ENCODE measurements at regions not wholly inside any gene's neighbourhood (a gene's known extent, or its start where the extent isn't known, plus 50 kb on each side); places are given as distances from the start of the nearest gene placed in this dataset.

DNA sequence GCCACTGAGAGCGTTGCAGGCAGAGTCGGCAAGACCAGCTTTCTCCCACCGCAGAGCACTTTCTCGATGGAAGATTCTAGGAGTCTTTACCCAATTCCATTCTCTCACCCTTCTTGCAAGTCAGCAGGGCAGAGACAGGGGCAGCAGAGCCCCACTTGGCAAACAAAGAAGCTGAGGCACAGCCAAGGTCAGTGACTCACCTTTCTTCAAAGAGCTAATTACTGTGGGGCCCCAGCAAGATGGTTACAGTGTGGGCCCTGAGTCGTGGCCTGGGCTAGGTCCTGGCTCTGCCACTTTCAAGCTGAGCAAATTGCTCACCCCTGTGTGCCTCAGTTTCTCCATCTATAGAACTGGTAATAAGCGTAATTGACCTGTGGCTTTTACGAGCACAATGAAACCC lies 277.0 kb downstream of the PREX1 start:
- no peak overlapping the region for H3K27ac ChIP-seq (ENCODE audit: low read length)
- H3K9me3 ChIP-seq (ENCODE audit: control insufficient read depth in 1 of 2, low read length in 2 of 2) = no peaks in the 10 kb centered on the region
- H3K36me3 ChIP-seq (ENCODE audit: control insufficient read depth in 1 of 2, insufficient read depth in 2 of 2, low read length in 2 of 2) = no peaks in the 10 kb centered on the region
- H3K4me3 ChIP-seq (ENCODE audit: low read depth in 1 of 2, low read length in 2 of 2) = no peak overlapping the region
- no peaks in the 10 kb centered on the region for H3K4me1 ChIP-seq (ENCODE audit: control insufficient read depth in 1 of 2, insufficient read depth in 2 of 2, low read length in 2 of 2)
- H3K27me3 ChIP-seq (ENCODE audit: low read depth, low read length) = no peaks in the 10 kb centered on the region

GRCh38 chr20:48547664-48548063 lies 280.1 kb downstream of the PREX1 start:
- H3K27me3 ChIP-seq (ENCODE audit: low read depth, low read length) = no peaks in the 10 kb centered on the region
- H3K9me3 ChIP-seq (ENCODE audit: control insufficient read depth in 1 of 2, low read length in 2 of 2) = no peaks in the 10 kb centered on the region
- H3K27ac ChIP-seq (ENCODE audit: low read length) = no peak overlapping the region
- H3K36me3 ChIP-seq (ENCODE audit: control insufficient read depth in 1 of 2, insufficient read depth in 2 of 2, low read length in 2 of 2) = no peaks in the 10 kb centered on the region
- H3K4me3 ChIP-seq (ENCODE audit: low read depth in 1 of 2, low read length in 2 of 2) = no peak overlapping the region
- no peaks in the 10 kb centered on the region for H3K4me1 ChIP-seq (ENCODE audit: control insufficient read depth in 1 of 2, insufficient read depth in 2 of 2, low read length in 2 of 2)

DNA sequence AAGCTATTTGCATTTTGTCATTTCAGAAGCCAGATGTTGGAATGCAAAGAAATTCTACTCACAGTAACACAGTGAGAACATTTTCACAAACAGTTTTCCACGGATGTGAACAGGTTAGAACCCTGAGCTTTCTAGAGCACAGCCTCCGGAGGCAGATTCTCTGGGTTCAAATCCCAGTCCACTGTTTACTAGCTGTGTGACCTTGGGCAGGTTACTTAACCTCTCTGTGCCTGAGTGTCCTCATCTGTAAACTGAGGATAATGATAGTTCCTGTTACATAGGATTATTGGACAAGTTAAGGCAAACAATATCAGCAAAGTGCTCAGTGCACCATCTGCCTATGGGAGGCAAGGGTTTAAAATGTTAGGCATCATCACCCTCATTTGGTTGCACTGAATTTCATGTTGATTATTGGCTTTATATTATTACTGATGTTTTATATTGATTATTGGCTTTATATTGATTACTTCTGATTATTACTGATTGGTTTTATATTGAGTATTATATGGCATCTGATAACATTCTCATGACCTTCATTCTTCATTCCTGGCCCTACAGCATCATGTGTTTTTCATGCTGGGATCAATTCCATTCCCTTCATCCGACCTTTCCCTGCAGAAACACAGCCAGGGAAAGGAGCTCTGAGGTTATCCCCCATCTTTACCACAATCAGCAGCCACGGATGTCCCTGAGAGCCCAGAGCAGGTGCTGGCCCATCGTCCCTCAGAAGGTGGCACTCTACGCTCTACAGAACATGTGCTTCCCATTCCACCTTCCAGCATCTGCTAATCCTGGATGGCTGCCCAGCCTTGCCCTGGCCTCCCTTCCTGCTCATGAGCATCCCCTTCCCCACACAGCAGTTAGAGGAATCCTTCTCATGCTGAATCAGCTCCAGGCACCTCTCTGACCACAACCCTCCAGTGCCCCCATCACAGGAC lies 283.1 kb downstream of the PREX1 start:
- H3K27me3 ChIP-seq (ENCODE audit: low read depth, low read length) = peaks cover 6% of the 10 kb centered on the region
- H3K4me3 ChIP-seq (ENCODE audit: low read depth in 1 of 2, low read length in 2 of 2) = no peak overlapping the region
- H3K4me1 ChIP-seq (ENCODE audit: control insufficient read depth in 1 of 2, insufficient read depth in 2 of 2, low read length in 2 of 2) = no peaks in the 10 kb centered on the region
- no peaks in the 10 kb centered on the region for H3K9me3 ChIP-seq (ENCODE audit: control insufficient read depth in 1 of 2, low read length in 2 of 2)
- H3K27ac ChIP-seq (ENCODE audit: low read length) = no peak overlapping the region
- no peaks in the 10 kb centered on the region for H3K36me3 ChIP-seq (ENCODE audit: control insufficient read depth in 1 of 2, insufficient read depth in 2 of 2, low read length in 2 of 2)

DNA sequence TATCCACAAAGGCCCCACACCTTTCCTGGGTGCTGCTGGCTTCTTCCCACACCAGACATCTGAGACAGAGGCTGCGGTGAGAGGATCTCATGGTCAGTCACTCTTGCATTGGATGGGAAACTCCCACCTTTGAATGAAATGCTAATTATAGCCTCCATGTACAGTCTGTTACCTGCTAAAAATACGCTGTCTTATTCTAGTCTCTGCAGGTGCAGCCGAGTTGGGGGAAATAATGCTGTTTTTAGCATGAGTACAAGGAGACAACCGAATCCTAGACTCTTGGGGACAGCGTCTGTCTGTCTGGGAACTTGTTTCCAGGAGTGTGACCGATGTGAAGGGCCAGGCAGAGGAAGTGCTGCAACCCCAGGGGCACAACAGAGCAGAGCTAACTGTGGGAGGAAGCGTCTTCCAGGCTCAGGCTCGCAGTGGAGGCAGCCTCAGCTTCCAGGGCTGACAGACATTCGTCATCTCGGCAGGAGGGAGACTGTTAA lies 286.2 kb downstream of the PREX1 start:
- Histone ChIP-seq H3K4me3 (ENCODE audit: low read depth in 1 of 2, low read length in 2 of 2) (no peak overlapping the region), H3K36me3 (ENCODE audit: control insufficient read depth in 1 of 2, insufficient read depth in 2 of 2, low read length in 2 of 2) (no peaks in the 10 kb centered on the region), H3K27me3 (ENCODE audit: low read depth, low read length) (peaks cover 6% of the 10 kb centered on the region), H3K4me1 (ENCODE audit: control insufficient read depth in 1 of 2, insufficient read depth in 2 of 2, low read length in 2 of 2) (peaks cover 0 to 4% of the 10 kb centered on the region in 2 donors), H3K9me3 (ENCODE audit: control insufficient read depth in 1 of 2, low read length in 2 of 2) (no peaks in the 10 kb centered on the region), H3K27ac (ENCODE audit: low read length) (no peak overlapping the region)

GRCh38 chr20:48538856-48539255 lies 288.9 kb downstream of the PREX1 start:
- Histone ChIP-seq H3K9me3 (ENCODE audit: control insufficient read depth in 1 of 2, low read length in 2 of 2) (no peaks in the 10 kb centered on the region), H3K4me3 (ENCODE audit: low read depth in 1 of 2, low read length in 2 of 2) (no peak overlapping the region), H3K36me3 (ENCODE audit: control insufficient read depth in 1 of 2, insufficient read depth in 2 of 2, low read length in 2 of 2) (no peaks in the 10 kb centered on the region), H3K27ac (ENCODE audit: low read length) (no peak overlapping the region), H3K27me3 (ENCODE audit: low read depth, low read length) (peaks cover 6% of the 10 kb centered on the region), H3K4me1 (ENCODE audit: control insufficient read depth in 1 of 2, insufficient read depth in 2 of 2, low read length in 2 of 2) (peaks cover 0 to 4% of the 10 kb centered on the region in 2 donors)

- Histone ChIP-seq H3K27ac (ENCODE audit: low read length) (no peak overlapping the region), H3K4me1 (ENCODE audit: control insufficient read depth in 1 of 2, insufficient read depth in 2 of 2, low read length in 2 of 2) (peaks cover 0 to 4% of the 10 kb centered on the region in 2 donors), H3K4me3 (ENCODE audit: low read depth in 1 of 2, low read length in 2 of 2) (no peak overlapping the region), H3K36me3 (ENCODE audit: control insufficient read depth in 1 of 2, insufficient read depth in 2 of 2, low read length in 2 of 2) (no peaks in the 10 kb centered on the region), H3K27me3 (ENCODE audit: low read depth, low read length) (peaks cover 6% of the 10 kb centered on the region), H3K9me3 (ENCODE audit: control insufficient read depth in 1 of 2, low read length in 2 of 2) (no peaks in the 10 kb centered on the region)
Observed at GRCh38 chr20:48538058-48538825, 289.6 kb downstream of the PREX1 start.

DNA sequence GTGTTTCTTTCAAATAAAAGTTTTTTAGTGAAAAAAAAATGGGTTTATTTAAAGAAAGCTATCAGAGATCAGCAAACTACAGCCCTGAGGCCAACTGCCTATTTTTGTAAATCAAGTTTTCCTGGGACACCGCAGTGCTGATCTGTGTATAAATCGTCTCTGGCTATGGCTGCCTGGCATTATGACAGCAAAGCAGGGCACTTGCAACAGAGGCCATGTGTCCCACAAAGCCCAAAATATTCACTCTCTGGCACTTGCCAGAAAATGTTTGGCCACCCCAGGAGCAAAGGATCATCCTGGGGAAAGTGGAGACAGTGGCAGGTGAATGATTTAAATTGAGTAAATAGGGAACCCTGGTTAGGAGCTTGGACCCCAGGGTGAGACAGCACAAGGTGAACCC lies 291.6 kb downstream of the PREX1 start:
- Histone ChIP-seq H3K27me3 (ENCODE audit: low read depth, low read length) (no peaks in the 10 kb centered on the region), H3K9me3 (ENCODE audit: control insufficient read depth in 1 of 2, low read length in 2 of 2) (no peaks in the 10 kb centered on the region), H3K4me1 (ENCODE audit: control insufficient read depth in 1 of 2, insufficient read depth in 2 of 2, low read length in 2 of 2) (peaks cover 0 to 4% of the 10 kb centered on the region in 2 donors), H3K4me3 (ENCODE audit: low read depth in 1 of 2, low read length in 2 of 2) (no peak overlapping the region), H3K36me3 (ENCODE audit: control insufficient read depth in 1 of 2, insufficient read depth in 2 of 2, low read length in 2 of 2) (no peaks in the 10 kb centered on the region), H3K27ac (ENCODE audit: low read length) (no peak overlapping the region)

GRCh38 chr20:48535556-48535955 lies 292.2 kb downstream of the PREX1 start:
- no peaks in the 10 kb centered on the region for H3K9me3 ChIP-seq (ENCODE audit: control insufficient read depth in 1 of 2, low read length in 2 of 2)
- no peaks in the 10 kb centered on the region for H3K27me3 ChIP-seq (ENCODE audit: low read depth, low read length)
- H3K36me3 ChIP-seq (ENCODE audit: control insufficient read depth in 1 of 2, insufficient read depth in 2 of 2, low read length in 2 of 2) = no peaks in the 10 kb centered on the region
- H3K4me3 ChIP-seq (ENCODE audit: low read depth in 1 of 2, low read length in 2 of 2) = no peak overlapping the region
- H3K27ac ChIP-seq (ENCODE audit: low read length) = no peak overlapping the region
- peaks cover 0 to 4% of the 10 kb centered on the region in 2 donors for H3K4me1 ChIP-seq (ENCODE audit: control insufficient read depth in 1 of 2, insufficient read depth in 2 of 2, low read length in 2 of 2)

DNA sequence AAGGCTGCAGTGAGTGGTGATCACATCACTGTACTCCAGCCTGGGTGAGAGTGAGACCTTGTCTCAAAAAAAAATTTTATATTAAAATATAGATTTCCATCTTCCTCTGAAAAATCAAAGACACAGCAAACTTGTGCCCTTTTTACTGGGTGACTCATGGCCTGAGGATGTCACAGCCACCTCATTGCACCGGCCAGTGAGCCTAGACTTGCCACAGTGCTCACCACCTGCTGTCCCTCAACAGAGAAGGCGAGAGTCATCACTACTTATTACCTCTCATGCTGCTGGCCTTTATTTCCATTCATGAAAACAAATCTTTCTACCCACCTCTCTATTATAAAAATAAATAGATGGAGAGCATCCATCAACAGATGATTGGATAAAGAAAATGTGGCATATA lies 295.8 kb downstream of the PREX1 start:
- Histone ChIP-seq H3K36me3 (ENCODE audit: control insufficient read depth in 1 of 2, insufficient read depth in 2 of 2, low read length in 2 of 2) (no peaks in the 10 kb centered on the region), H3K4me3 (ENCODE audit: low read depth in 1 of 2, low read length in 2 of 2) (no peak overlapping the region), H3K4me1 (ENCODE audit: control insufficient read depth in 1 of 2, insufficient read depth in 2 of 2, low read length in 2 of 2) (no peaks in the 10 kb centered on the region), H3K27me3 (ENCODE audit: low read depth, low read length) (no peaks in the 10 kb centered on the region), H3K9me3 (ENCODE audit: control insufficient read depth in 1 of 2, low read length in 2 of 2) (no peaks in the 10 kb centered on the region), H3K27ac (ENCODE audit: low read length) (no peak overlapping the region)

- no peaks in the 10 kb centered on the region for H3K36me3 ChIP-seq (ENCODE audit: control insufficient read depth in 1 of 2, insufficient read depth in 2 of 2, low read length in 2 of 2)
- H3K27me3 ChIP-seq (ENCODE audit: low read depth, low read length) = no peaks in the 10 kb centered on the region
Observed at GRCh38 chr20:48531505-48531904, 296.3 kb downstream of the PREX1 start.

GRCh38 chr20:48530957-48531356 lies 296.8 kb downstream of the PREX1 start:
- Histone ChIP-seq H3K27me3 (ENCODE audit: low read depth, low read length) (no peaks in the 10 kb centered on the region), H3K36me3 (ENCODE audit: control insufficient read depth in 1 of 2, insufficient read depth in 2 of 2, low read length in 2 of 2) (no peaks in the 10 kb centered on the region), H3K4me1 (ENCODE audit: control insufficient read depth in 1 of 2, insufficient read depth in 2 of 2, low read length in 2 of 2) (no peaks in the 10 kb centered on the region), H3K27ac (ENCODE audit: low read length) (no peak overlapping the region), H3K9me3 (ENCODE audit: control insufficient read depth in 1 of 2, low read length in 2 of 2) (no peaks in the 10 kb centered on the region), H3K4me3 (ENCODE audit: low read depth in 1 of 2, low read length in 2 of 2) (no peak overlapping the region)

More at GRCh38 chr20:48531505-48531904, 296.3 kb downstream of the PREX1 start:
- Histone ChIP-seq H3K4me1 (ENCODE audit: control insufficient read depth in 1 of 2, insufficient read depth in 2 of 2, low read length in 2 of 2) (no peaks in the 10 kb centered on the region), H3K4me3 (ENCODE audit: low read depth in 1 of 2, low read length in 2 of 2) (no peak overlapping the region), H3K27ac (ENCODE audit: low read length) (no peak overlapping the region), H3K9me3 (ENCODE audit: control insufficient read depth in 1 of 2, low read length in 2 of 2) (no peaks in the 10 kb centered on the region)

All from muscle layer of duodenum (tissue), 2 donors.